Muscle layer of duodenum (tissue), 2 donors: ENCODE measurements at regions not wholly inside any gene's neighbourhood (a gene's known extent, or its start where the extent isn't known, plus 50 kb on each side); places are given as distances from the start of the nearest gene placed in this dataset.
"Not testable (repeated sequence)": the region's sequence is repeated elsewhere in the genome, so short reads cannot be mapped to it uniquely, and the experiment has no call there.

Source experiments
- H3K27ac ChIP-seq: one replicate; pipeline ENCODE4 v1.7.0; 2013; ENCODE audit warnings: mild to moderate bottlenecking, low read length
- H3K27me3 ChIP-seq: one replicate; pipeline ENCODE4 v1.7.0; 2013; ENCODE audit warnings: low read depth, mild to moderate bottlenecking, control low read depth, low read length
- H3K36me3 ChIP-seq, 2 donors: one replicate each; pipeline ENCODE4 v1.7.0; 2013; ENCODE audit warnings: low read length in 2 of 2, control low read depth in 1 of 2, mild to moderate bottlenecking in 1 of 2; ENCODE audit not compliant: insufficient read depth in 2 of 2, control insufficient read depth in 1 of 2
- H3K4me1 ChIP-seq, 2 donors: one replicate each; pipeline ENCODE4 v1.7.0; 2013; ENCODE audit warnings: low read length in 2 of 2, mild to moderate bottlenecking in 2 of 2, control low read depth in 1 of 2, moderate library complexity in 1 of 2; ENCODE audit not compliant: insufficient read depth in 2 of 2, control insufficient read depth in 1 of 2
- H3K4me3 ChIP-seq, 2 donors: one replicate each; pipeline ENCODE4 v1.7.0; 2013; ENCODE audit warnings: low read length in 2 of 2, low read depth in 1 of 2, mild to moderate bottlenecking in 1 of 2
- H3K9me3 ChIP-seq, 2 donors: one replicate each; pipeline ENCODE4 v1.7.0; 2013; ENCODE audit warnings: low read length in 2 of 2, control low read depth in 1 of 2, mild to moderate bottlenecking in 1 of 2; ENCODE audit not compliant: control insufficient read depth in 1 of 2
- donor health status: healthy.

DNA sequence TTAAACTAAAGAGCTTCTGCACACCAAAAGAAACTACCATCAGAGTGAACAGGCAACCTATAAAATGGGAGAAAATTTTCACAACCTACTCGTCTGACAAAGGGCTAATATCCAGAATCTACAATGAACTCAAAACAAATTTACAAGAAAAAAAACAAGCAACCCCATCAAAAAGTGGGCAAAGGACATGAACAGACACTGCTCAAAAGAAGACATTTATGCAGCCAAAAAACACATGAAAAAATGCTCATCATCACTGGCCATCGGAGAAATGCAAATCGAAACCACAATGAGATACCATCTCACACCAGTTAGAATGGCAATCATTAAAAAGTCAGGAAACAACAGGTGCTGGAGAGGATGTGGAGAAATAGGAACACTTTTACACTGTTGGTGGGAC, 337.6 kb downstream of the ARL4A start:
- not testable (repeated sequence) for H3K27ac ChIP-seq, H3K4me1 ChIP-seq, H3K9me3 ChIP-seq, H3K36me3 ChIP-seq, H3K4me3 ChIP-seq, H3K27me3 ChIP-seq

DNA sequence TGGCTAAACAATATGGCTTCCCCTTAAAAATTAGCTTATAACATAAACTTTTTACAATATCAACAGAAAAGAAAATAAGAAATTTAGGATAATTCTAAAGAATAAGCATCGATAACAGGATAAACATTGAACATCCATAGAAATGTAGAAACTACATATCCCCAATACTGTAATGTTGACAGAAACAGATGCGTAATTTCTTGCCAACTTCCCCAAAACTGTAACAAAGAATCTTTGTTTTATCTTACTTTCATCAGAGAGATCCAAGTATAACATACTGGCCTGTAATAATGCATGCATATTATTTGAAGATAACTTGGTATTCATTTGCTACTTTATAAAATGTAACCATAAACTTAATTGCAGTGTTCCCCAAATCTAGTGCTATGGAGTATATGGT, 339.9 kb downstream of the ARL4A start:
- Histone ChIP-seq H3K4me3 (no peak overlapping the region), H3K4me1 (no peaks in the 10 kb centered on the region), H3K36me3 (no peaks in the 10 kb centered on the region), H3K27ac (no peak overlapping the region), H3K9me3 (no peaks in the 10 kb centered on the region), H3K27me3 (no peaks in the 10 kb centered on the region)

DNA sequence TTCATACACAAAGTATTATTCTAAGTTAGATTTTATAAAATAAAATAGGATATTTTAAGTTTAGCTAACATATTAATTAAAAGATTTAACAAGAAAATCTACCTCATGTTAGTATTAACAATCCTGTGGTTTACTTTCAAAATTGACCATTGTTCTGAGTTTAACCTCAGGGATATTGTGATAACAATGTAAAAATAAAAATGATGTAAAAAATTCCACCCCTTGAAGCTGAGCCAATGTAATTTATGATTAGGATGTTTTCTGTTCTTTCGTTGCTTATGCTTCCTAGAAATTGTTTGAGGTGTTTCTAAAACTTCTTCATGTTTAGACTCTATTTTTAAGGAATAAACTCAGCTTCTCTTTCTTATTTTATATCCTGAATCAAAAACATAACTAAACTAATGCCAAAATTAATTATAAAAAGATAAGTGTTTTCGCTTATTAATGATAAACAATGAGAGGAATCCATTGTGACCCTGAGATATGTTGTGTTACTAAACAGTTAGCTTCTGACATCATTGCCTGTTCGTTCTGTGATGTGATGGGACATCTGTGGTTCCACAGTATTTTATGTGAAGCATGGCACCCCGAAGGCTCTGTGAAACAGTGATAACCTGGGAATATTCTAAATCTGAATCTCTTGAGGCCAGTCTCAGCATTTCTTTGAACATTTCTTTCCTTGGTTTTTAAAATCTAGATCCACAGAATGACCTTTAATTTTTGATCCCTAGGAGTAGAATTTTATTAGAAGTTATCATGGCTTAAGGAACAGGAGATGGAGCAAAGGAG, 340.8 kb downstream of the ARL4A start:
- no peak overlapping the region for H3K4me3 ChIP-seq
- no peaks in the 10 kb centered on the region for H3K27me3 ChIP-seq
- H3K36me3 ChIP-seq = no peaks in the 10 kb centered on the region
- H3K27ac ChIP-seq = no peak overlapping the region
- peaks cover 0 to 7% of the 10 kb centered on the region in 2 donors for H3K4me1 ChIP-seq
- H3K9me3 ChIP-seq = no peaks in the 10 kb centered on the region

DNA sequence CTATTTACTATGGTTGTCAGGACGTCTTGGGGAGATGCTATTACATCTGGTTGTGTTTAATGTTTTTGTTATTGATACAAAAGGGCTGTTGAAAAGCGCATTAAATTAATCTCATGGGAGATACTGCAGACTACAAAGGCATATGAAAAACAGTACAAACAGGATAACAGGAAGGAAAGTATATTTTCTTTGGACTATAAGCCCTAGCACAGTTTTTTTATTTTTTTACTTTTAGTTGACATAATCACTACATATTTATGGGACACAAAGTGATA, 341.3 kb downstream of the ARL4A start:
- Histone ChIP-seq H3K27ac (no peak overlapping the region), H3K9me3 (no peaks in the 10 kb centered on the region), H3K4me3 (no peak overlapping the region), H3K27me3 (no peaks in the 10 kb centered on the region), H3K4me1 (peaks cover 0 to 7% of the 10 kb centered on the region in 2 donors), H3K36me3 (no peaks in the 10 kb centered on the region)

DNA sequence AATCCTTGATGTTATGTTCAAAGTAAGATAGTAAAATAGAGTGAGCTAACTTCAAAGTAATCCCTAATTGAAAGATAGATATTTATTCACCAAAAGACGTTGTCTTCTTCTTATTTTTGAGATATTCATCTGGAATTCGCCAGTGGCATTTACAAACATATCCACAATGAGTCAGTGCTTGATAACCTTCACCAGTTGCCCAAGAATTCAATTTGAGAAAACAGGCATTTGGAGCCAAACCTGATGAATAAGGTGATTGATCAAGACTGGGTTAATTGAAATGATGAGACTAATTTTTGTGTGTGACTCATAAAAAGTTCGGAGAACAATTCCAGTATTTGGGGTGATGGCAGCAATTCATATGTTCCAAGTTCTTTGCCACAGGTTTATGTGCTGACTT, 344.0 kb downstream of the ARL4A start:
- H3K4me3 ChIP-seq = no peak overlapping the region
- no peaks in the 10 kb centered on the region for H3K36me3 ChIP-seq
- H3K9me3 ChIP-seq = no peaks in the 10 kb centered on the region
- no peak overlapping the region for H3K27ac ChIP-seq
- peaks cover 0 to 7% of the 10 kb centered on the region in 2 donors for H3K4me1 ChIP-seq
- no peaks in the 10 kb centered on the region for H3K27me3 ChIP-seq

DNA sequence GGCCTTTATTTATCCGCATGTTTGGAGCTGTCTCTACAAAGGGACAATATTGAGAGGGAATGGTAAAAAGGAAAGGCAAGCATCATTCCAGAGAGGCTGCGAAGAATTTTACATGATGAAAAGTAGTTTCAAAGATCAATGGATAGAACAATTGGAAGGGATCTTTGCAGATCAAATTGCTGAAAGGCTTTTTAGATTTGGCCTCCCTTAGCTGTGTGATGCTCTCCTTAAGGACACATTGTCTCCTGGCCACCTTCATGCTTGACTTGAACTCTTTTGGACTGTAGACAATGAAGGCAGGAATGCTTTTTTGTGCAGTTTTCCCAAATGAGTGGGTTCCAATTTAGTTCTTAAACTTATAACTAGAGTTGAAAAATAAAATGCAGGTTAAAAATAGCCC, 344.7 kb downstream of the ARL4A start:
- H3K9me3 ChIP-seq = no peaks in the 10 kb centered on the region
- peaks cover 0 to 7% of the 10 kb centered on the region in 2 donors for H3K4me1 ChIP-seq
- no peaks in the 10 kb centered on the region for H3K27me3 ChIP-seq
- H3K27ac ChIP-seq = no peak overlapping the region
- no peaks in the 10 kb centered on the region for H3K36me3 ChIP-seq
- H3K4me3 ChIP-seq = no peak overlapping the region

DNA sequence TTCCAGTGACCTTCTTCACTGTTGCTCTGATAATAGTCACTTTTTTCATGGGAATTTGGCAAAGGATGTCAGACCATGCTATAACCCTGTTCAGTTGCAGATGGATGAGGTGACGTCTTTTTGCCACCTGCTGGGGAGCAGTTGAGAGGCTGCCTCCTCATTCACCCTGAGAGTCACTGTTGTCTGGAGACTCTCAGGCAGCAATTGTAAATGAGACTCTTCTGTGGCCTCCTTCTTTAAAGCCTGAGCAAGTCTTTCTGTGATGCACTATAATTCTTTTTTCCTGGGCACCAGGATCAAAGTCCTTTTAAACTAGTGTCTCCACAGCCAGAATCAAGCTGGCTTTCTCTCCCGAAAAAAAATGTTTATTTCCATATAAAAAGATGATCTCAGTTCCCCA, 345.1 kb downstream of the ARL4A start:
- Histone ChIP-seq H3K4me3 (no peak overlapping the region), H3K4me1 (peaks cover 0 to 7% of the 10 kb centered on the region in 2 donors), H3K27ac (no peak overlapping the region), H3K9me3 (no peaks in the 10 kb centered on the region), H3K27me3 (no peaks in the 10 kb centered on the region), H3K36me3 (no peaks in the 10 kb centered on the region)

DNA sequence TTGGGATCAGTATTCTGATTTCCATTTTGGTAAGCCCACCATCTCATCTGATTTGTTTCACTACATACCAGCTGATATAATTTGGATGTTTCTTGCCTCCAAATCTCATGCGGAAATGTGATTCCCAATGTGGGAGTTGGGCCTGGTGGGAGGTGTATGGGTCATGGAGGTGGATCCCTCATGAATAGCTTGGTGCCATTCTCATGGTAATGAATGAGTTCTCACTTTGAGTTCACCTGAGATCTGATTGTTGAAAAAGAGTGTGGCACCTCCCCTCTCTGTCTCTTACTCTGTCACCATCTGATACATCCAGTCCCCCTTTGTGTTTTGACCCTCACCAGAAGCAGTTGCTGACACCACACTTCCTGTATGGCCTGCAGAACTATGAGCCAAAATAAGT, 347.3 kb downstream of the ARL4A start:
- Histone ChIP-seq H3K9me3 (no peaks in the 10 kb centered on the region), H3K27me3 (no peaks in the 10 kb centered on the region), H3K36me3 (no peaks in the 10 kb centered on the region), H3K4me3 (no peak overlapping the region), H3K27ac (no peak overlapping the region), H3K4me1 (peaks cover 0 to 7% of the 10 kb centered on the region in 2 donors)

DNA sequence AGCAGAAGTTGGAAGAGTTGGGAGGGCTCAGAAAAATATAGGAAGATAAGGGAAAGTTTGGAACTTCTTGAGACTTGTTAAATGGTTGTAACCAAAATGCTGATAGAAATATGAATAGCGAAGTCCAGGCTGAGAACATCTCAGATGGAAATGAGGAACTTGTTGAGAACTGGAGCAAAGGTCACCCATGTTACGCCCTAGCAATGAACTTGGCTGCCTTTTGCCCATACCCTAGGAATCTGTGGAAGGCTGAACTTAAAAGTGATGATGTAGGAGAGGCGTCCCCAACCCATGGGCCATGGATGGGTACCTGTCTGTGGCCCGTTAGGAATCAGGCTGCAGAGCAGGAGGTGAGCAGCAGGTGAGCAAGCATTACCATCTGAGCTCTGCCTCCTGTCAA, 347.8 kb downstream of the ARL4A start:
- Histone ChIP-seq H3K27me3 (no peaks in the 10 kb centered on the region), H3K4me1 (peaks cover 0 to 7% of the 10 kb centered on the region in 2 donors), H3K36me3 (no peaks in the 10 kb centered on the region)

DNA sequence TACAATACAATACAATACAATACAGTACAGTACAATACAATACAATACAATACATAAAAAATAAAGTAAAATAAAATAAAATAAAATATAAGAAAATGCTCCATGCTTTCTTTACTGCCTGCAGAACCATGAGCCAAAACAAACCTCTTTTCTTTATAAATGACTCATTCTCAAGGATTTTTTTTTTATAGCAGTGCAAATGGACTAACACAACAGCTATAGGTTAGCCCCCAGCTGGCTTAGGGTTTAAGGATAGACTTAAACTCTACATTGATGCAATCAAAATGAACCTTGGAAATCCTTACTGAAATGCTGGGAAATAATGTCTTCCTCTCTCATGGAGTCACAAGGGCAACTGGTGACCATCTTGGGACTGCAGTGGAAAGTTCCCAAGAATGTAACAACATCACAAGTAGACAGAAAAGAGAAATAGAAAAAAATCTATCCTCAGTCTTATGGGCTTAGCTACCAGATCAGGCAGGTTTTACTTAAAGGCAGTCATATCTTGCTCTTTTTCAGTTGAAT, 348.9 kb downstream of the ARL4A start:
- Histone ChIP-seq H3K27ac (no peak overlapping the region), H3K4me3 (no peak overlapping the region), H3K27me3 (no peaks in the 10 kb centered on the region), H3K9me3 (no peaks in the 10 kb centered on the region), H3K36me3 (no peaks in the 10 kb centered on the region), H3K4me1 (peaks cover 0 to 7% of the 10 kb centered on the region in 2 donors)

More for the DNA sequence above, 347.8 kb downstream of the ARL4A start:
- no peak overlapping the region for H3K4me3 ChIP-seq
- no peak overlapping the region for H3K27ac ChIP-seq
- H3K9me3 ChIP-seq = no peaks in the 10 kb centered on the region

DNA sequence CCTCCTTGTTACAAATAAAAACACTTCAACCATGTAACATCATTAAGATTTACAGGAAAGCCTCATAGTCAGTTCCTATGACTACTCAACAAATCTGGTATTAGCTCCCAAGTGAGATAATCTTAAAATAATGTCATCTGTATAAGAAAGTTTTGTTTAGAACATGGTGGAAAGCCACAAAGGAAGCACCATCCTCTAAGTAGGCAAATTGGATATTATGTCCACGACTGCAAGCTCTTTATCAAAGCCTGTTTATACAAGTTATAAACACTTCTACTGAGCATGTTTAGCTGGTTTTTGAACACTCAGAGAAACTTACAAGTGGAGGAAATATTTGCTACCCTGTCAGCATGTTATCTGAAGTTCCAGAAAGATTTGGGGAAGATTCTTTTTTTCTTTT, 349.8 kb downstream of the ARL4A start:
- no peaks in the 10 kb centered on the region for H3K27me3 ChIP-seq
- no peaks in the 10 kb centered on the region for H3K36me3 ChIP-seq
- H3K4me3 ChIP-seq = no peak overlapping the region
- no peak overlapping the region for H3K27ac ChIP-seq
- H3K4me1 ChIP-seq = peaks cover 0 to 7% of the 10 kb centered on the region in 2 donors
- no peaks in the 10 kb centered on the region for H3K9me3 ChIP-seq

DNA sequence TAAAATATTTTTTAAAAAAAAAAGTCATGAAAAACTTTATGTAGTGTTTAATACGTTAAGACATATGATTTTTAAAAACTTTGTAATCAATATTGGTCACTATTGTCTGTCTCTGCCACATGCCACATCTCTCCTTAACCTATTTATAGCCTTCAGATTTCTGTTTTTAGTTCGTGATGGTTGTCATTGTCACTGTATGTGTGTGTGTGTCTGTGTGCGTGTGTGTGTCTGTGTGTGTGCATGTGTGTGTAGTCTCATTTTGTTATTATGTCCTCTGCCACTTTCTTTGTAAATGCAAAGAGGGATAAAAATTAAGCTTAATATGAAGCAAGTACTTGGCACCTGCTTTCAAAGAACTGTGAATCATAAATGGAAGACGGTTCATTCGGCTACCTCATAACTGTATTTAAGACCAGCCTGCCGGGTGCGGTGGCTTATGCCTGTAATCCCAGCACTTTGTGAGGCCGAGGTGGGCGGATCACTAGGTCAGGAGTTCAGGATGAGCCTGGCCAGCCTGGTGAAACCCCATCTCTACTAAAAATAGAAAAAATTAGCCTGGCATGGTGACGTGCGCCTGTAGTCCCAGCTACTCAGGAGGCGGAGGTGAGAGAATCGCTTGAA, 354.0 kb downstream of the ARL4A start:
- no peak overlapping the region for H3K4me3 ChIP-seq
- H3K36me3 ChIP-seq = no peaks in the 10 kb centered on the region
- H3K27ac ChIP-seq = no peak overlapping the region
- H3K4me1 ChIP-seq = no peaks in the 10 kb centered on the region
- no peaks in the 10 kb centered on the region for H3K9me3 ChIP-seq
- H3K27me3 ChIP-seq = no peaks in the 10 kb centered on the region
